Endothelial cell of umbilical vein (primary cell): ENCODE measurements at regions not wholly inside any gene's neighbourhood (a gene's known extent, or its start where the extent isn't known, plus 50 kb on each side); places are given as distances from the start of the nearest gene placed in this dataset.

ENCODE experiments used
- BruUV-seq: library from RNA; stranded (reverse); fragments of 400-500 nt; replicated peaks from 2 replicates; lab custom pipeline; 2021; lab: Mats Ljungman, UMichigan
- CTCF ChIA-PET: fragments of 300-600, 350-600 bp; sonication (Branson Sonifier 250); formaldehyde crosslinking; loops from one replicate; lab custom pipeline; 2021; ENCODE audit warnings: antibody characterized with exemption, inconsistent platforms; lab: Charles Lee
- POLR2A ChIA-PET: fragments of 300-600, 350-600 bp; sonication (Branson Sonifier 250); formaldehyde crosslinking; loops from one replicate; lab custom pipeline; 2021; ENCODE audit warnings: antibody characterized with exemption, inconsistent platforms; lab: Charles Lee
- DNase-seq: peaks from one replicate; pipeline ENCODE4 v3.0.0-alpha.2; 2011; ENCODE audit warnings: low read depth, low spot score
- FAIRE-seq: peaks from 2 replicates; lab custom pipeline; 2011; peaks lifted over from hg19 to GRCh38; lab: Jason Lieb, UNC
- H2AFZ ChIP-seq: 2 replicates; pipeline ENCODE4 v1.6.0; 2012; ENCODE audit warnings: low read depth, low read length, control low read depth, inconsistent platforms
- H3K27ac ChIP-seq: 2 replicates; pipeline ENCODE4 v1.5.1; 2011; ENCODE audit warnings: low read depth, mild to moderate bottlenecking, control low read depth, low read length, moderate library complexity; ENCODE audit not compliant: insufficient read depth
- H3K27me3 ChIP-seq, 2 experiments: 2 replicates each; pipeline versions ENCODE4 v1.6.0 to v1.6.1; 2011; ENCODE audit warnings: low read length in 2 of 2, mixed read lengths in 1 of 2; ENCODE audit not compliant: control insufficient read depth in 2 of 2, insufficient read depth in 2 of 2
- H3K36me3 ChIP-seq, 2 experiments: 2 replicates in 1 of 2; 3 replicates in 1 of 2; pipeline ENCODE4 v1.5.1; 2011; ENCODE audit warnings: low read length in 2 of 2, mild to moderate bottlenecking in 1 of 2, moderate library complexity in 1 of 2; ENCODE audit not compliant: control insufficient read depth in 2 of 2, insufficient read depth in 2 of 2; ENCODE audit errors: extremely low read depth in 1 of 2
- H3K4me1 ChIP-seq: 3 replicates; pipeline ENCODE4 v1.5.1; 2011; ENCODE audit warnings: mild to moderate bottlenecking, low read length; ENCODE audit not compliant: control insufficient read depth, insufficient read depth; ENCODE audit errors: extremely low read depth
- H3K4me2 ChIP-seq: 2 replicates; pipeline ENCODE4 v1.6.1; 2011; ENCODE audit warnings: low read length, control low read depth, mixed read lengths; ENCODE audit not compliant: insufficient read depth
- H3K4me3 ChIP-seq, 3 experiments: fragments of 200-600 bp in 1 of 3; sonication (generic), shearing (Covaris generic) in 1 of 3; replicated peaks in 1 of 3; 2 replicates each; pipeline ENCODE4 v1.5.1; 2011 to 2016; ENCODE audit warnings: control low read depth in 3 of 3, low read length in 3 of 3, mild to moderate bottlenecking in 2 of 3, inconsistent platforms in 1 of 3, low read depth in 1 of 3, moderate library complexity in 1 of 3; ENCODE audit not compliant: insufficient read depth in 1 of 3
- H3K79me2 ChIP-seq: 2 replicates; pipeline ENCODE4 v1.6.0; 2012; ENCODE audit warnings: low read length, inconsistent platforms; ENCODE audit not compliant: control insufficient read depth, insufficient read depth
- H3K9ac ChIP-seq: replicated peaks from 2 replicates; pipeline ENCODE3; 2011; ENCODE audit warnings: low read length, control low read depth; ENCODE audit not compliant: insufficient read depth; ENCODE audit errors: extremely low read depth
- H3K9me1 ChIP-seq: replicated peaks from 3 replicates; pipeline ENCODE4 v1.6.0; 2011; ENCODE audit warnings: mild to moderate bottlenecking, low read length; ENCODE audit not compliant: control insufficient read depth, insufficient read depth; ENCODE audit errors: extremely low read depth
- H3K9me3 ChIP-seq: replicated peaks from 2 replicates; pipeline ENCODE4 v1.5.1; 2012; ENCODE audit warnings: low read length, inconsistent platforms; ENCODE audit not compliant: control insufficient read depth, insufficient read depth
- H4K20me1 ChIP-seq: replicated peaks from 2 replicates; pipeline ENCODE3; 2011; ENCODE audit warnings: mild to moderate bottlenecking, low read length; ENCODE audit not compliant: control insufficient read depth, insufficient read depth; ENCODE audit errors: extremely low read depth
- CTCF ChIP-seq, 2 donors: IDR thresholded peaks; 1 replicate in 1 of 2; 2 replicates in 1 of 2; pipeline ENCODE4 v1.5.1; 2011; ENCODE audit warnings: low read length in 2 of 2, mild to moderate bottlenecking in 2 of 2, moderate library complexity in 2 of 2, control low read depth in 1 of 2, inconsistent platforms in 1 of 2, low read depth in 1 of 2; ENCODE audit not compliant: insufficient read depth in 1 of 2; ENCODE audit errors: extremely low read depth in 1 of 2
- EZH2 ChIP-seq: IDR thresholded peaks from 2 replicates; pipeline ENCODE4 v1.6.1; 2012; ENCODE audit warnings: borderline replicate concordance, low read depth, mild to moderate bottlenecking, moderate library complexity, low read length, inconsistent platforms; ENCODE audit not compliant: severe bottlenecking
- FOS ChIP-seq: IDR thresholded peaks from 2 replicates; pipeline ENCODE4 v1.6.1; 2011; ENCODE audit warnings: mild to moderate bottlenecking, low read length, moderate library complexity, borderline replicate concordance; ENCODE audit not compliant: insufficient read depth
- GATA2 ChIP-seq: IDR thresholded peaks from 2 replicates; pipeline ENCODE4 v1.7.0; 2011; ENCODE audit warnings: low read depth, mild to moderate bottlenecking, moderate library complexity, mixed read lengths, low read length; ENCODE audit not compliant: insufficient read length, insufficient read depth
- JUN ChIP-seq: IDR thresholded peaks from 2 replicates; pipeline ENCODE4 v1.6.1; 2011; ENCODE audit warnings: borderline replicate concordance, low read depth; ENCODE audit not compliant: insufficient read length, insufficient read depth
- MYC ChIP-seq: IDR thresholded peaks from one replicate; pipeline ENCODE4 v1.6.1; 2011; ENCODE audit warnings: mild to moderate bottlenecking, low read depth, low read length
- POLR2A ChIP-seq: IDR thresholded peaks from 2 replicates; pipeline ENCODE4 v1.6.1; 2012; ENCODE audit warnings: low read depth, mild to moderate bottlenecking, control low read depth, low read length
- POLR2AphosphoS5 ChIP-seq: IDR thresholded peaks from 2 replicates; pipeline ENCODE4 v1.6.1; 2012; ENCODE audit warnings: low read depth, mild to moderate bottlenecking, control low read depth, low read length, moderate library complexity; ENCODE audit not compliant: insufficient read depth
- dilution Hi-C: fragments of 300-500 bp; cut with MboI; formaldehyde crosslinking; loops from one replicate; pipeline ENCODE4 v1.15.0; 2019; ENCODE audit warnings: low sequenced_read_pairs; ENCODE audit not compliant: extremely low pct_ligation_motif_present
- intact Hi-C: fragments of 100-400 bp; cut with micrococcal nuclease; formaldehyde crosslinking; loops from one replicate; pipeline ENCODE4 v1.10.0; 2022
- TF ChIP-seq, protein P1 (sequence below): IDR thresholded peaks from 2 replicates; pipeline ENCODE4 v1.6.1; 2011; ENCODE audit not compliant: insufficient read depth, insufficient read length

GRCh38 chr22:47835726-47836125, 1073.3 kb downstream of the TBC1D22A start:
- DNase-seq = no peak
- H3K4me2 ChIP-seq = no peak overlapping the region
- no TSS peak for BruUV-seq
- H3K4me3 ChIP-seq = no peak overlapping the region
- peaks cover 7% of the 10 kb centered on the region for H3K9me3 ChIP-seq
- intact Hi-C loops (loop anchor here (5.0 kb wide), 2 partner anchors 623 to 1038 kb away; no protein-coding TSS in a partner anchor), dilution Hi-C loops (no loop called here)
- TF ChIP-seq GATA2 = no peak
- no peak for TF ChIP-seq CTCF (IDR thresholded peaks at IDR 0.05; ENCODE audit: extremely low read depth in 1 of 2, insufficient read depth in 1 of 2, low read depth in 1 of 2, low read length in 2 of 2)
- TF ChIP-seq MYC = no peak
- TF ChIP-seq, protein P1, sequence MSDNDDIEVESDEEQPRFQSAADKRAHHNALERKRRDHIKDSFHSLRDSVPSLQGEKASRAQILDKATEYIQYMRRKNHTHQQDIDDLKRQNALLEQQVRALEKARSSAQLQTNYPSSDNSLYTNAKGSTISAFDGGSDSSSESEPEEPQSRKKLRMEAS = no peak
- TF ChIP-seq POLR2AphosphoS5 = no peak
- no peaks in the 10 kb centered on the region for H3K27me3 ChIP-seq
- ChIA-PET POLR2A (no interaction called here), CTCF (no interaction called here)
- no peak overlapping the region for H3K9ac ChIP-seq
- H3K36me3 ChIP-seq = no peaks in the 10 kb centered on the region
- H3K4me1 ChIP-seq = no peaks in the 10 kb centered on the region
- no peaks in the 10 kb centered on the region for H3K79me2 ChIP-seq
- H4K20me1 ChIP-seq = no peaks in the 10 kb centered on the region
- FAIRE-seq = no peak
- no peak overlapping the region for H3K27ac ChIP-seq
- H3K9me1 ChIP-seq = no peaks in the 10 kb centered on the region
- H2AFZ ChIP-seq = no peak overlapping the region

DNA sequence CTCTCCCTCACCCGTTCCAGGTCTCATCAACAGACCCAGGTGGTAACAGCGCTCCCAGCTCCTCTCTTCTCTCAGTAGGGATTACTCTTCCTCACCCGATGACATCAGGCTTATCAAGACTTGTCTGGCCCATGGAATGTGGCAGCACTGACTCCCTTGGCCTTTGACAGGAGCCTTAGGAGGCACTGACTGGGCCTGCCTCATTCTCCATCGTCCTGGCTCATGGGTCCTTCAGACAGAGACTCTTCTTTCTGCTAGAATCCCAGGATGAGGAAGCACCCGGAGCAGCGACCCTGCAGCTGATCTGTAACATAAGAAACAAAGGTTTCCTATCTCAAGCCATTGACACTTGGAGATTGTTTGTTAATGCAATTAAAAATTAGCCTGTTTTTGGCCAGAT, 1063.6 kb downstream of the TBC1D22A start:
- H3K27ac ChIP-seq = no peak overlapping the region
- intact Hi-C loops (no loop called here), dilution Hi-C loops (no loop called here)
- no peak overlapping the region for H3K9ac ChIP-seq
- no peaks in the 10 kb centered on the region for H4K20me1 ChIP-seq
- ChIA-PET POLR2A (no interaction called here), CTCF (no interaction called here)
- no peaks in the 10 kb centered on the region for H3K9me1 ChIP-seq
- no peak overlapping the region for H3K4me3 ChIP-seq
- no peak overlapping the region for H3K4me2 ChIP-seq
- H3K9me3 ChIP-seq = peaks cover 6% of the 10 kb centered on the region
- no peaks in the 10 kb centered on the region for H3K36me3 ChIP-seq
- H2AFZ ChIP-seq = no peak overlapping the region
- H3K79me2 ChIP-seq = no peaks in the 10 kb centered on the region
- no peak for TF ChIP-seq CTCF (IDR thresholded peaks at IDR 0.05; ENCODE audit: extremely low read depth in 1 of 2, insufficient read depth in 1 of 2, low read depth in 1 of 2, low read length in 2 of 2)
- no peak for TF ChIP-seq POLR2AphosphoS5
- TF ChIP-seq JUN = no peak
- no peak for TF ChIP-seq MYC
- no peak for TF ChIP-seq POLR2A
- TF ChIP-seq FOS = no peak
- TF ChIP-seq GATA2 = no peak
- TF ChIP-seq, protein P1 = no peak
- no peak for TF ChIP-seq EZH2
- no peaks in the 10 kb centered on the region for H3K4me1 ChIP-seq
- FAIRE-seq = no peak
- DNase-seq = no peak
- H3K27me3 ChIP-seq = no peaks in the 10 kb centered on the region
- no TSS peak for BruUV-seq
